ENCODE measurements at regions not wholly inside any gene's neighbourhood (a gene's known extent, or its start where the extent isn't known, plus 50 kb on each side); places are given as distances from the start of the nearest gene placed in this dataset.

DNA sequence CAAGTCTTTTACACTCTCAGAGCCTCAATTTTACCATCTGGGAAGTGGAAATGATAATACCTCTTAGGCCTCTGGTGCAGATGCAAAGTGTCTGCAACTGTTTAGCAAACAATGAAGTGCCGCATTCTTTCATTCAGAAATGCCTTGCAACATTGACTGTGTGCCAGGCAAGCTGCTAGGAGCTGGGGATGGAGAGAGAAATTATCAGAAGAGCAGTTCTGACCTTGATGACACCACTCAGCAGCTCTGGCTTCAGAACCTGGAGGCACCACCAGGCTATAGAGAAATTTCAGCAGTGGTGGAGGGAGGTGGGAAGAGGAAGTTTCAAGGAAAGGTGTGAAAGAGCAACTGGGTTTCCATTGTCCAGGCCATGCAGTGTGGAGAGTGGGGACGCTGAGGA lies 78.1 kb upstream of the HABP2 start:
- H3K9me3 ChIP-seq: no peaks in the 10 kb centered on the region
- intact Hi-C loops (cut with DNase I): no loop called here
- 75 to 80% methylated on average over 2 of the region's 2 CpGs for WGBS, 2 donors
- TF ChIP-seq, protein P1, sequence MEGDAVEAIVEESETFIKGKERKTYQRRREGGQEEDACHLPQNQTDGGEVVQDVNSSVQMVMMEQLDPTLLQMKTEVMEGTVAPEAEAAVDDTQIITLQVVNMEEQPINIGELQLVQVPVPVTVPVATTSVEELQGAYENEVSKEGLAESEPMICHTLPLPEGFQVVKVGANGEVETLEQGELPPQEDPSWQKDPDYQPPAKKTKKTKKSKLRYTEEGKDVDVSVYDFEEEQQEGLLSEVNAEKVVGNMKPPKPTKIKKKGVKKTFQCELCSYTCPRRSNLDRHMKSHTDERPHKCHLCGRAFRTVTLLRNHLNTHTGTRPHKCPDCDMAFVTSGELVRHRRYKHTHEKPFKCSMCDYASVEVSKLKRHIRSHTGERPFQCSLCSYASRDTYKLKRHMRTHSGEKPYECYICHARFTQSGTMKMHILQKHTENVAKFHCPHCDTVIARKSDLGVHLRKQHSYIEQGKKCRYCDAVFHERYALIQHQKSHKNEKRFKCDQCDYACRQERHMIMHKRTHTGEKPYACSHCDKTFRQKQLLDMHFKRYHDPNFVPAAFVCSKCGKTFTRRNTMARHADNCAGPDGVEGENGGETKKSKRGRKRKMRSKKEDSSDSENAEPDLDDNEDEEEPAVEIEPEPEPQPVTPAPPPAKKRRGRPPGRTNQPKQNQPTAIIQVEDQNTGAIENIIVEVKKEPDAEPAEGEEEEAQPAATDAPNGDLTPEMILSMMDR (IDR thresholded peaks at IDR 0.05): no peak
- no peak for TF ChIP-seq POLR2A (IDR thresholded peaks at IDR 0.05)
- no peaks in the 10 kb centered on the region for H3K36me3 ChIP-seq
- DNase-seq: peak; percentile 24 to 54
- no peak overlapping the region for H3K4me3 ChIP-seq (replicated peaks in 1 of 3)
- peaks cover 30 to 42% of the 10 kb centered on the region in 2 donors for H3K4me1 ChIP-seq
- no peaks in the 10 kb centered on the region for H3K27me3 ChIP-seq
- H3K27ac ChIP-seq: peak overlapping the region; percentile 78 to 97 (median 88)

DNA sequence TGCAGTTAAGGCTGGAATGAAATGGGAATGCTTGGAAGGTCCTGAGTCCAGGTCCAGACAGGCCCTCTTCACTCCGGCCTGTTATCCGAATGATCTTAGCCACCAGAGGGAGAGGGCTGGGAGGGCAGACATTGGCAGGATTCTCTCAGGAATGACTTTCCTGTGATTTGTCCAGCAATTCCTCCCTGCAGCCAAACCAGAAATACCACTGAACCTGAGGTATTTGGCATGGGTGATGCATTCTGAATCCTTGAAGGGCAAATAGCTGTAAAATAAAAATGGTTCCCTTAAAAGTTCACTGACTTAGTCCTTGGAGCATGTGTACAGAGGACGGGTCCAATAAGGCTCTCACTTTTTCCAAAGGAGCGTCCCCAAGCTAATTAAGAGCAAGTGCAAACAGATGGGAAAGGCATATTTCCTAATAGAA lies 77.5 kb upstream of the HABP2 start:
- Histone ChIP-seq H3K4me1 (peaks cover 30 to 42% of the 10 kb centered on the region in 2 donors), H3K4me3 (replicated peaks in 1 of 3) (no peak overlapping the region), H3K36me3 (no peaks in the 10 kb centered on the region), H3K9me3 (no peaks in the 10 kb centered on the region), H3K27ac (peak overlapping the region; percentile 78 to 97 (median 88)), H3K27me3 (no peaks in the 10 kb centered on the region)
- 13 to 27% methylated on average over 4 of the region's 4 CpGs for WGBS, 2 donors
- intact Hi-C loops (cut with DNase I): no loop called here
- peak; percentile 75 to 80 for DNase-seq
- TF ChIP-seq, protein P1 (IDR thresholded peaks at IDR 0.05): peak in 4 of 6 experiments; percentile 39 to 80 (median 47)
- peak in 1 of 2 donors; percentile 13 for TF ChIP-seq POLR2A (IDR thresholded peaks at IDR 0.05)

DNA sequence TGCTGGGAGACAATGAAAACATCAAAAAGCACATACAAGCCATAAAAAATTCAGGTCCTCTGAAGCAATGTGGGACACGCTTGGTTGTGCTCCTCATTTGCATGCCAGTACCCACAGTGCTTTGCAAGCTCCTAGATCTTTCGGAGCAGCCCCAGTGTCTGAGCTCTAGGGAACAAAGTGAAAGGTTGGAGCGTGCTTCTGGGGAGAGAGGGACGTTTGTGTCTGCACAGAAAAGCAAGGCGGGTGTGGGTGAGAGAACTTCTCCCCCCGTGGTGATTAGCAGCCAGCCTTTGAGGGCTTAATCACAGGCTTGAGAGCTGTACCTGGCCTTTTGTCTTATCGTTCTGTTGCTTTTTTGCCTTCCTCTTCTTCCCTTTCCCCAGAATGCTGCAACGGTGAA lies 76.7 kb upstream of the HABP2 start:
- Histone ChIP-seq H3K4me1 (peaks cover 30 to 42% of the 10 kb centered on the region in 2 donors), H3K36me3 (no peaks in the 10 kb centered on the region), H3K27ac (peak overlapping the region; percentile 61 to 97 (median 88)), H3K9me3 (no peaks in the 10 kb centered on the region), H3K4me3 (replicated peaks in 1 of 3) (no peak overlapping the region), H3K27me3 (no peaks in the 10 kb centered on the region)
- intact Hi-C loops (cut with DNase I): no loop called here
- TF ChIP-seq, protein P1 (IDR thresholded peaks at IDR 0.05): no peak
- TF ChIP-seq POLR2A (IDR thresholded peaks at IDR 0.05): peak in 1 of 2 donors; percentile 59
- DNase-seq: peak; percentile 80 to 84
- WGBS, 2 donors: 16 to 23% methylated on average over 8 of the region's 8 CpGs

DNA sequence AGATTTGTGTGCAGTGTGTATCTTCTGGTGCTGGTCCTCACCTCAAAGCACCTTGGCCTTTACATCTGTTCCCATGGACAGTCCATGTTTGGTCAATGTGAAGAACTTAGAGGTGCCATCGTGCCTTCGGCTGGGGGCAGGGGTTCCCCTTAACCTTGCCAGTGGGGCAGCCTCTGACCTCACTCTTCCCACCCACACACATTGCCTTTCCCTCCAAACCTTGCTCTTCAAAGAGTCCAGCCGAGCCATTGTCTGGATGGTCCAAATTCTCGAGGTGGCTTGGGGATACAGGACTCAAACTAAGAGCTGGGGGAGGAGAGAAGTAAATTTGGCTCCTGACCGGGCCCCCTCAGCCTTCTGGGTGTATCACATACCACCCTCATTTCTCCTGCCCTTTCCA lies 76.2 kb upstream of the HABP2 start:
- intact Hi-C loops (cut with DNase I): no loop called here
- no peaks in the 10 kb centered on the region for H3K27me3 ChIP-seq

DNA sequence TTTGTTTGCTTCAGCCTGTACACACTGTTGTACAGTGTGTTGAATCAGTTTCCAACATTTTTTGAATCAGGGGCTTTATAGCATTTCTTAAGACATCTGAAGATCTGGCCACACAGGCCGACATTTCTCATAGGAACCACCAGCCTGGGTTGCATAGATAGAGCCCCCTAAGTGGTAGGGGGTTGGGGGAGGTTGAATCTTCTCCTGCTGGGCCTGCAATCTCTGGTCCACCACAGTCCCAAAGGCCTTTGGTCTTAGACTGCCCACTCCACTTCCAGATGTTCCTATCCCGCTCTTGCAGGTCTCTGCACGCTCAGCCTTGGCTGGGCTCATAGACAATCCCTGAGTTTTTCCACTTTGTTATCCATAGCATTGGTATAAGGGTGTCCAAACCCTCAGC lies 75.4 kb upstream of the HABP2 start:
- no peaks in the 10 kb centered on the region for H3K36me3 ChIP-seq
- 100% methylated on average over 3 of the region's 3 CpGs for WGBS, 2 donors
- no peak overlapping the region for H3K4me3 ChIP-seq (replicated peaks in 1 of 3)
- intact Hi-C loops (cut with DNase I): no loop called here
- H3K27me3 ChIP-seq: no peaks in the 10 kb centered on the region
- H3K4me1 ChIP-seq: peaks cover 30 to 42% of the 10 kb centered on the region in 2 donors
- peak overlapping the region; percentile 61 to 97 (median 88) for H3K27ac ChIP-seq
- TF ChIP-seq, protein P1 (IDR thresholded peaks at IDR 0.05): no peak
- no peak for TF ChIP-seq POLR2A (IDR thresholded peaks at IDR 0.05)
- no peaks in the 10 kb centered on the region for H3K9me3 ChIP-seq
- no peak for DNase-seq

More for the DNA sequence above, 76.2 kb upstream of the HABP2 start:
- WGBS, 2 donors: 83 to 92% methylated on average over 5 of the region's 5 CpGs
- Histone ChIP-seq H3K27ac (peak overlapping the region; percentile 61 to 97 (median 88)), H3K4me3 (replicated peaks in 1 of 3) (no peak overlapping the region), H3K36me3 (no peaks in the 10 kb centered on the region), H3K4me1 (peaks cover 30 to 42% of the 10 kb centered on the region in 2 donors), H3K9me3 (no peaks in the 10 kb centered on the region)
- DNase-seq: no peak
- TF ChIP-seq, protein P1 (IDR thresholded peaks at IDR 0.05): no peak
- no peak for TF ChIP-seq POLR2A (IDR thresholded peaks at IDR 0.05)
